MCF 10A (cell line): ENCODE measurements at regions not wholly inside any gene's neighbourhood (a gene's known extent, or its start where the extent isn't known, plus 50 kb on each side); places are given as distances from the start of the nearest gene placed in this dataset.

Experiments
- BruUV-seq: library from RNA; stranded (reverse); fragments of 400-500 nt; replicated peaks from 2 replicates; lab custom pipeline; 2021; lab: Mats Ljungman, UMichigan
- CTCF ChIA-PET: fragments of 300-600 bp; sonication (Branson Sonifier 250); formaldehyde crosslinking; extraction: SDS; loops from one replicate; lab custom pipeline; 2021; ENCODE audit warnings: antibody characterized with exemption, inconsistent platforms; lab: Yijun Ruan, JAX
- POLR2A ChIA-PET: fragments of 300-600, 350-650 bp; sonication (Branson Sonifier 250); formaldehyde crosslinking; extraction: SDS; loops from one replicate; lab custom pipeline; 2020; ENCODE audit warnings: antibody characterized with exemption, inconsistent platforms; lab: Yijun Ruan, JAX
- DNase-seq: peaks from one replicate; pipeline ENCODE4 v3.0.0-alpha.2; 2018; ENCODE audit not compliant: unreplicated experiment
- H3K27ac Mint-ChIP-seq: one replicate; pipeline ENCODE4 v1.8.0; 2022; ENCODE audit warnings: mild to moderate bottlenecking, low read depth, mixed read lengths; ENCODE audit not compliant: unreplicated experiment
- H3K27me3 Mint-ChIP-seq: one replicate; pipeline ENCODE4 v1.8.0; 2022; ENCODE audit warnings: mixed read lengths; ENCODE audit not compliant: insufficient read depth, unreplicated experiment
- H3K36me3 Mint-ChIP-seq: one replicate; pipeline ENCODE4 v1.8.0; 2022; ENCODE audit warnings: mild to moderate bottlenecking, moderate library complexity, mixed read lengths; ENCODE audit not compliant: insufficient read depth, unreplicated experiment
- H3K4me1 Mint-ChIP-seq: one replicate; pipeline ENCODE4 v1.8.0; 2022; ENCODE audit warnings: mixed read lengths; ENCODE audit not compliant: insufficient read depth, unreplicated experiment
- H3K4me3 Mint-ChIP-seq: one replicate; pipeline ENCODE4 v1.8.0; 2022; ENCODE audit warnings: mild to moderate bottlenecking, moderate library complexity, mixed read lengths; ENCODE audit not compliant: unreplicated experiment
- H3K9me3 Mint-ChIP-seq: one replicate; pipeline ENCODE4 v1.8.0; 2022; ENCODE audit warnings: mixed read lengths; ENCODE audit not compliant: unreplicated experiment
- CTCF ChIP-seq: fragments of 200-600 bp; IDR thresholded peaks from one replicate; pipeline ENCODE4 v1.8.0; 2022; ENCODE audit warnings: antibody characterized with exemption, mild to moderate bottlenecking; ENCODE audit not compliant: unreplicated experiment
- intact Hi-C: fragments of 100-400 bp; cut with micrococcal nuclease; formaldehyde crosslinking; loops from 2 replicates; pipeline ENCODE4 v1.14.1; 2022

GRCh38 chr14:89085737-89086382 lies 261.4 kb downstream of the TTC8 start:
- H3K36me3 Mint-ChIP-seq = peaks cover 6% of the 10 kb centered on the region
- no peak for TF ChIP-seq CTCF
- no peak for DNase-seq
- ChIA-PET POLR2A (no interaction called here), CTCF (interaction anchor here (1.2 kb wide), 1 partner anchor 45 kb away, joined by 3 read pairs; no protein-coding TSS in a partner anchor)
- H3K27me3 Mint-ChIP-seq = no peaks in the 10 kb centered on the region
- no peaks in the 10 kb centered on the region for H3K9me3 Mint-ChIP-seq
- intact Hi-C loops = no loop called here
- H3K4me1 Mint-ChIP-seq = no peaks in the 10 kb centered on the region
- no peak overlapping the region for H3K27ac Mint-ChIP-seq
- no peak overlapping the region for H3K4me3 Mint-ChIP-seq
- BruUV-seq = no TSS peak

- no peak overlapping the region for H3K4me3 Mint-ChIP-seq
- no peak for DNase-seq
- no peaks in the 10 kb centered on the region for H3K4me1 Mint-ChIP-seq
- CTCF ChIA-PET = interaction anchor here (0.7 kb wide), 1 partner anchor 63 kb away, joined by 3 read pairs; no protein-coding TSS in a partner anchor
- BruUV-seq = no TSS peak
- intact Hi-C loops = no loop called here
- peaks cover 6% of the 10 kb centered on the region for H3K36me3 Mint-ChIP-seq
- POLR2A ChIA-PET = no interaction called here
- H3K27ac Mint-ChIP-seq = no peak overlapping the region
- H3K27me3 Mint-ChIP-seq = no peaks in the 10 kb centered on the region
- TF ChIP-seq CTCF = no peak
- no peaks in the 10 kb centered on the region for H3K9me3 Mint-ChIP-seq
Measured at GRCh38 chr14:89088530-89088929, 264.1 kb downstream of the TTC8 start.

- H3K4me3 Mint-ChIP-seq = no peak overlapping the region
- BruUV-seq = no TSS peak
Measured at GRCh38 chr14:89089330-89089729, 264.9 kb downstream of the TTC8 start.

GRCh38 chr14:89091781-89092180 lies 267.3 kb downstream of the TTC8 start:
- Mint-ChIP-seq H3K4me3 (no peak overlapping the region), H3K9me3 (no peaks in the 10 kb centered on the region), H3K27ac (no peak overlapping the region), H3K27me3 (no peaks in the 10 kb centered on the region), H3K36me3 (peaks cover 6% of the 10 kb centered on the region), H3K4me1 (no peaks in the 10 kb centered on the region)
- intact Hi-C loops = no loop called here
- no peak for DNase-seq
- no peak for TF ChIP-seq CTCF
- POLR2A ChIA-PET = no interaction called here
- CTCF ChIA-PET = no interaction called here
- BruUV-seq = no TSS peak

More at GRCh38 chr14:89089330-89089729, 264.9 kb downstream of the TTC8 start:
- no peaks in the 10 kb centered on the region for H3K27me3 Mint-ChIP-seq
- H3K27ac Mint-ChIP-seq = no peak overlapping the region
- peaks cover 6% of the 10 kb centered on the region for H3K36me3 Mint-ChIP-seq
- TF ChIP-seq CTCF = no peak
- intact Hi-C loops = no loop called here
- no peaks in the 10 kb centered on the region for H3K9me3 Mint-ChIP-seq
- ChIA-PET POLR2A (no interaction called here), CTCF (interaction anchor here (0.6 to 0.7 kb wide), 2 partner anchors 62 to 329 kb away, joined by 3 read pairs; no protein-coding TSS in a partner anchor)
- no peaks in the 10 kb centered on the region for H3K4me1 Mint-ChIP-seq
- DNase-seq = no peak
